ENCODE measurements at regions not wholly inside any gene's neighbourhood (a gene's known extent, or its start where the extent isn't known, plus 50 kb on each side); places are given as distances from the start of the nearest gene placed in this dataset.

GRCh38 chr5:125695996-125696655 lies 727.1 kb upstream of the GRAMD2B start:
- Histone ChIP-seq H3K27ac (ENCODE audit: low read depth, low read length, poor library complexity, severe bottlenecking) (no peak overlapping the region), H3K9me3 (ENCODE audit: low read length) (no peaks in the 10 kb centered on the region), H3K4me2 (ENCODE audit: low read length) (no peak overlapping the region), H3K9me2 (ENCODE audit: insufficient read depth, low read length) (no peaks in the 10 kb centered on the region), H3K4me1 (ENCODE audit: insufficient read depth, low read length, poor library complexity, severe bottlenecking) (no peaks in the 10 kb centered on the region), H3K79me2 (ENCODE audit: insufficient read depth, low read depth, low read length) (no peaks in the 10 kb centered on the region), H2AFZ (ENCODE audit: low read length) (no peak overlapping the region), H3K4me3 (ENCODE audit: low read depth, low read length, poor library complexity, severe bottlenecking) (no peak overlapping the region), H3K36me3 (ENCODE audit: insufficient read depth, low read length) (no peaks in the 10 kb centered on the region), H4K20me1 (ENCODE audit: insufficient read depth, low read length) (no peaks in the 10 kb centered on the region)
- ChIA-PET POLR2A (interaction anchor here (0.7 to 1.4 kb wide), 2 partner anchors 9 to 241 kb away, joined by 3 to 5 read pairs; no protein-coding TSS in a partner anchor), CTCF (ENCODE audit: unreplicated experiment) (interaction anchor here (0.6 kb wide), 1 partner anchor 553 kb away, joined by 3 read pairs; no protein-coding TSS in a partner anchor)
- BruUV-seq (replicated peaks) = no TSS peak
- DNase-seq (ENCODE audit: low spot score) = no peak
- intact Hi-C loops (cut with micrococcal nuclease; ENCODE audit: unreplicated experiment) = no loop called here
- TF ChIP-seq CTCF (conservative IDR thresholded peaks at IDR 0.05; ENCODE audit: low read length) (no peak), EZH2phosphoT487 (IDR thresholded peaks at IDR 0.05; ENCODE audit: borderline replicate concordance, low read depth, low read length) (no peak)

- no peak for TF ChIP-seq CTCF (conservative IDR thresholded peaks at IDR 0.05; ENCODE audit: low read length)
- TF ChIP-seq EZH2phosphoT487 (IDR thresholded peaks at IDR 0.05; ENCODE audit: borderline replicate concordance, low read depth, low read length) = no peak
- ChIA-PET POLR2A (interaction anchor here (0.6 kb wide), 1 partner anchor 172 kb away, joined by 3 read pairs; no protein-coding TSS in a partner anchor), CTCF (ENCODE audit: unreplicated experiment) (no interaction called here)
- no peak for DNase-seq (ENCODE audit: low spot score)
- intact Hi-C loops (cut with micrococcal nuclease; ENCODE audit: unreplicated experiment) = no loop called here
- Histone ChIP-seq H3K36me3 (ENCODE audit: insufficient read depth, low read length) (no peaks in the 10 kb centered on the region), H3K27ac (ENCODE audit: low read depth, low read length, poor library complexity, severe bottlenecking) (no peak overlapping the region), H3K4me2 (ENCODE audit: low read length) (no peak overlapping the region), H3K4me3 (ENCODE audit: low read depth, low read length, poor library complexity, severe bottlenecking) (no peak overlapping the region), H3K4me1 (ENCODE audit: insufficient read depth, low read length, poor library complexity, severe bottlenecking) (no peaks in the 10 kb centered on the region), H4K20me1 (ENCODE audit: insufficient read depth, low read length) (no peaks in the 10 kb centered on the region), H3K9me3 (ENCODE audit: low read length) (no peaks in the 10 kb centered on the region), H3K79me2 (ENCODE audit: insufficient read depth, low read depth, low read length) (no peaks in the 10 kb centered on the region), H2AFZ (ENCODE audit: low read length) (no peak overlapping the region), H3K9me2 (ENCODE audit: insufficient read depth, low read length) (no peaks in the 10 kb centered on the region)
- BruUV-seq (replicated peaks) = no TSS peak
Observed at GRCh38 chr5:125696762-125697161, 726.4 kb upstream of the GRAMD2B start.

- intact Hi-C loops (cut with micrococcal nuclease; ENCODE audit: unreplicated experiment) = no loop called here
- TF ChIP-seq CTCF (conservative IDR thresholded peaks at IDR 0.05; ENCODE audit: low read length) = no peak
- TF ChIP-seq EZH2phosphoT487 (IDR thresholded peaks at IDR 0.05; ENCODE audit: borderline replicate concordance, low read depth, low read length) = no peak
- Histone ChIP-seq H3K9me3 (ENCODE audit: low read length) (no peaks in the 10 kb centered on the region), H3K4me3 (ENCODE audit: low read depth, low read length, poor library complexity, severe bottlenecking) (no peak overlapping the region), H4K20me1 (ENCODE audit: insufficient read depth, low read length) (no peaks in the 10 kb centered on the region), H3K27ac (ENCODE audit: low read depth, low read length, poor library complexity, severe bottlenecking) (no peak overlapping the region), H3K9me2 (ENCODE audit: insufficient read depth, low read length) (no peaks in the 10 kb centered on the region), H3K36me3 (ENCODE audit: insufficient read depth, low read length) (no peaks in the 10 kb centered on the region), H3K4me2 (ENCODE audit: low read length) (no peak overlapping the region), H3K4me1 (ENCODE audit: insufficient read depth, low read length, poor library complexity, severe bottlenecking) (no peaks in the 10 kb centered on the region), H3K79me2 (ENCODE audit: insufficient read depth, low read depth, low read length) (no peaks in the 10 kb centered on the region), H2AFZ (ENCODE audit: low read length) (no peak overlapping the region)
- BruUV-seq (replicated peaks) = no TSS peak
- CTCF ChIA-PET (ENCODE audit: unreplicated experiment) = no interaction called here
- POLR2A ChIA-PET = interaction anchor here (0.5 to 0.6 kb wide), 2 partner anchors 165 to 600 kb away, joined by 3 read pairs; no protein-coding TSS in a partner anchor
- no peak for DNase-seq (ENCODE audit: low spot score)
Observed at GRCh38 chr5:125698420-125698819, 724.8 kb upstream of the GRAMD2B start.
